ENCODE measurements at regions not wholly inside any gene's neighbourhood (a gene's known extent, or its start where the extent isn't known, plus 50 kb on each side); places are given as distances from the start of the nearest gene placed in this dataset.
A peak's percentile ranks its signal among the peaks of the same experiment; 100 is the strongest.

- ATAC-seq (replicated peaks) = no peak
- Mint-ChIP-seq H3K4me3 (no peak overlapping the region), H3K9me3 (no peaks in the 10 kb centered on the region), H3K27ac (no peak overlapping the region), H3K27me3 (no peaks in the 10 kb centered on the region), H3K4me1 (peaks cover 8% of the 10 kb centered on the region), H3K36me3 (ENCODE audit: low read depth) (no peaks in the 10 kb centered on the region)
Measured at GRCh38 chr10:88162852-88163251, 299.4 kb downstream of the PTEN start.

GRCh38 chr10:88163572-88163971 is 300.1 kb downstream of the PTEN start:
- Mint-ChIP-seq H3K27ac (no peak overlapping the region), H3K36me3 (ENCODE audit: low read depth) (no peaks in the 10 kb centered on the region), H3K9me3 (no peaks in the 10 kb centered on the region), H3K27me3 (no peaks in the 10 kb centered on the region), H3K4me3 (no peak overlapping the region), H3K4me1 (peaks cover 8% of the 10 kb centered on the region)
- ATAC-seq (replicated peaks) = no peak

- Mint-ChIP-seq H3K4me1 (peaks cover 11% of the 10 kb centered on the region), H3K36me3 (ENCODE audit: low read depth) (no peaks in the 10 kb centered on the region), H3K27ac (no peak overlapping the region), H3K4me3 (no peak overlapping the region), H3K27me3 (no peaks in the 10 kb centered on the region), H3K9me3 (peaks cover 4% of the 10 kb centered on the region)
- no peak for ATAC-seq (replicated peaks)
Measured at GRCh38 chr10:88164471-88164870, 301.0 kb downstream of the PTEN start.

- H3K36me3 Mint-ChIP-seq (ENCODE audit: low read depth) = no peaks in the 10 kb centered on the region
- ATAC-seq (replicated peaks) = peak; percentile 63
- H3K27ac Mint-ChIP-seq = no peak overlapping the region
- H3K9me3 Mint-ChIP-seq = peaks cover 4% of the 10 kb centered on the region
- H3K4me3 Mint-ChIP-seq = no peak overlapping the region
- peaks cover 25% of the 10 kb centered on the region for H3K4me1 Mint-ChIP-seq
- H3K27me3 Mint-ChIP-seq = no peaks in the 10 kb centered on the region
Measured at GRCh38 chr10:88165849-88166271, 302.4 kb downstream of the PTEN start.

- H3K27me3 Mint-ChIP-seq = no peaks in the 10 kb centered on the region
- H3K36me3 Mint-ChIP-seq (ENCODE audit: low read depth) = no peaks in the 10 kb centered on the region
- peaks cover 34% of the 10 kb centered on the region for H3K4me1 Mint-ChIP-seq
- no peak overlapping the region for H3K27ac Mint-ChIP-seq
- H3K4me3 Mint-ChIP-seq = no peak overlapping the region
- ATAC-seq (replicated peaks) = peak; percentile 46
- H3K9me3 Mint-ChIP-seq = peaks cover 4% of the 10 kb centered on the region
Measured at GRCh38 chr10:88168171-88169036, 305.0 kb downstream of the PTEN start.

DNA sequence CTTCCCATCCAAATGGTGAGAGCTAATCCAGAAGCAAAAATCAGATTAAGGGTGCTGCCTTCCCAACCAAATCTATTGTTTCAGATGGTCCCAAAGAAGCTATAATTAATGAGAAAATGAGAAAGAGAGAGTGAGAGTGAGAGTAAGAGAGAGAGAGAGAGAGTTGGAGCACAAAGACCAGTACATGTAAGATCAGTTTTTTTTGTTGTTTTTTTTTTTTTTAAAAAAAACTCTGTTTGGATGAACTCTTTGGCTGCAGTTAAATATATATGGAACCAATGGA is 305.6 kb downstream of the PTEN start:
- Mint-ChIP-seq H3K4me1 (peaks cover 34% of the 10 kb centered on the region), H3K27me3 (no peaks in the 10 kb centered on the region), H3K27ac (no peak overlapping the region), H3K9me3 (peaks cover 4% of the 10 kb centered on the region), H3K4me3 (no peak overlapping the region), H3K36me3 (ENCODE audit: low read depth) (no peaks in the 10 kb centered on the region)
- no peak for ATAC-seq (replicated peaks)

- no peak for ATAC-seq (replicated peaks)
Measured at GRCh38 chr10:88170628-88171027, 307.2 kb downstream of the PTEN start.

GRCh38 chr10:88172159-88172558 is 308.7 kb downstream of the PTEN start:
- peaks cover 30% of the 10 kb centered on the region for H3K4me1 Mint-ChIP-seq
- no peaks in the 10 kb centered on the region for H3K27me3 Mint-ChIP-seq
- ATAC-seq (replicated peaks) = peak; percentile 31
- H3K4me3 Mint-ChIP-seq = peak overlapping the region; percentile 28
- H3K9me3 Mint-ChIP-seq = peaks cover 11% of the 10 kb centered on the region
- H3K36me3 Mint-ChIP-seq (ENCODE audit: low read depth) = no peaks in the 10 kb centered on the region
- no peak overlapping the region for H3K27ac Mint-ChIP-seq

More at GRCh38 chr10:88170628-88171027, 307.2 kb downstream of the PTEN start:
- H3K9me3 Mint-ChIP-seq = peaks cover 4% of the 10 kb centered on the region
- no peaks in the 10 kb centered on the region for H3K36me3 Mint-ChIP-seq (ENCODE audit: low read depth)
- H3K4me3 Mint-ChIP-seq = peak overlapping the region; percentile 13
- no peak overlapping the region for H3K27ac Mint-ChIP-seq
- H3K4me1 Mint-ChIP-seq = peaks cover 34% of the 10 kb centered on the region
- no peaks in the 10 kb centered on the region for H3K27me3 Mint-ChIP-seq

GRCh38 chr10:88174391-88174790 is 311.0 kb downstream of the PTEN start:
- H3K36me3 Mint-ChIP-seq (ENCODE audit: low read depth) = no peaks in the 10 kb centered on the region
- no peak for ATAC-seq (replicated peaks)
- H3K4me3 Mint-ChIP-seq = no peak overlapping the region

GRCh38 chr10:88178758-88179157 is 315.3 kb downstream of the PTEN start:
- Mint-ChIP-seq H3K27ac (no peak overlapping the region), H3K4me1 (no peaks in the 10 kb centered on the region), H3K36me3 (ENCODE audit: low read depth) (no peaks in the 10 kb centered on the region), H3K4me3 (no peak overlapping the region), H3K27me3 (no peaks in the 10 kb centered on the region), H3K9me3 (peaks cover 22% of the 10 kb centered on the region)
- no peak for ATAC-seq (replicated peaks)

More at GRCh38 chr10:88174391-88174790, 311.0 kb downstream of the PTEN start:
- peaks cover 19% of the 10 kb centered on the region for H3K9me3 Mint-ChIP-seq
- H3K27ac Mint-ChIP-seq = no peak overlapping the region
- H3K27me3 Mint-ChIP-seq = no peaks in the 10 kb centered on the region
- H3K4me1 Mint-ChIP-seq = peaks cover 26% of the 10 kb centered on the region

DNA sequence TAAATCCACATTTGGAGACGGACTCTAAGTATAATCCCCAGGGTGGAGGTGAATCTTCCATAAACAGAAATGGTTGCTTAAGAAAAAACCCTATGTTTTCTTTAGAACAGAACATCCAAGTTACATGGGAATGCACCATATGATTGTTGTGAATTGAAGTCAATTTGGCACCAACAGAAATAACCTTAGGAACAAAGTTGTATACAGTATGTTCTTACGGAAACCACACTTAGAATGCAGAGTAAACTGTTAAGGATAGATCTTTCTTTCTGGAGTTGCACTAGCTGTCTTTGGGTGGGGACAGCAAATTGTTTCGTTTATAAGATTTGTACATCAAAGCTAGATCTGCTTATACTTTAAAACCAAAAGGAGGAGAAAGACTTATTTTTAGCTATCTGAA is 316.4 kb downstream of the PTEN start:
- no peaks in the 10 kb centered on the region for H3K4me1 Mint-ChIP-seq
- H3K4me3 Mint-ChIP-seq = no peak overlapping the region
- no peak for ATAC-seq (replicated peaks)
- no peaks in the 10 kb centered on the region for H3K27me3 Mint-ChIP-seq
- no peaks in the 10 kb centered on the region for H3K36me3 Mint-ChIP-seq (ENCODE audit: low read depth)
- peaks cover 22% of the 10 kb centered on the region for H3K9me3 Mint-ChIP-seq
- no peak overlapping the region for H3K27ac Mint-ChIP-seq

- Mint-ChIP-seq H3K27ac (no peak overlapping the region), H3K4me3 (no peak overlapping the region), H3K36me3 (ENCODE audit: low read depth) (no peaks in the 10 kb centered on the region), H3K4me1 (no peaks in the 10 kb centered on the region), H3K27me3 (no peaks in the 10 kb centered on the region), H3K9me3 (peaks cover 16% of the 10 kb centered on the region)
- ATAC-seq (replicated peaks) = peak; percentile 52
Measured at GRCh38 chr10:88181902-88182600, 318.6 kb downstream of the PTEN start.

DNA sequence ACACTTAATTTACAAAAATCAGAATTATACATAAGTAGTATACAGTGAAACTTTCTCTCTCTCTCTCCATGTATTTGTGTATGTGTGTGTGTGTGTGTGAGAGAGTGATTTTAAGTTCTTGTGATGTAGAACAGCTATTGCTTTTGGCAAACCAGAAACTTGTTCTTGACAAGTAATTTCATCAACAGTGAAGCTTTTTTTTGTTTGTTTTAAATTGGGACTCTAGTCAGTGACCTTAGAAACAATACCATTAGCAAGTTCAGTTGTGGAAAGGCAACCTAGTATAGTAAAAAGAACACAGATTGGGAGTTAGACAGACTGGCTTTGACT is 319.1 kb downstream of the PTEN start:
- Mint-ChIP-seq H3K4me3 (no peak overlapping the region), H3K27ac (no peak overlapping the region), H3K4me1 (no peaks in the 10 kb centered on the region), H3K9me3 (peaks cover 10% of the 10 kb centered on the region), H3K27me3 (no peaks in the 10 kb centered on the region), H3K36me3 (ENCODE audit: low read depth) (no peaks in the 10 kb centered on the region)
- ATAC-seq (replicated peaks) = peak; percentile 29

DNA sequence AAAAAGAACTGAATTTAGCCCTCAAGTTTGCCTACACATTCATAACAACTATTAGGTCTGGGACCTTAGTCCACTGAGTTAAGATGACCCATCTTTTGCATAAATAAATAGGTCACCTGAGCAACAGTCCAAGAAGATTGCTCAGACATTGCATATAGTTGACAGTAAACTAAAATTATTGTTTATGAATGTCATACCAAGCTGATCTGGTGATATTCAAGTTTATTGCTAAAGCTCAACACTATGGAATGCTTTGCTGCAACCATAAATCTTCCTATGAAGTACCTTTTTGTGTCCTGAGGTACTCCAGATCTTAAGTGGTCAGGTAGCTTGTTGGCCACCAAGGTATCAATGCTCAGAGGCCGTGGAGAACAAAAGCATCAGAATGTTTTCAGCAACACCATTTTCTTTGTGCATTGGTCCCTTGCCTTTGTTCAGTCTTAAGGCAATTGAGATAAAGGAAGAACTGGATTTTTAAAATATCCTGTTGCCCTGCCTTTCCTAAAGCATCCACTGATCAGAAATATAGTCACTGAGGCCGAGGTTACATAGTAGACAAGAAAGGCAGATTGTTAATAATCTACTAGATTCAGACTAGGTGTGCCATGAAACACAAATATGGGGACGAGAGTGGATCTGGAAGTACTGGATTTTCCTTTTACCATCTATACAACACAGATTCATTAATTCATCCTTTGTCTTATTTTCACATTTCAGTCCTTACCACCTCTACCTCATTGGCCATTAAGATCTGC is 321.3 kb downstream of the PTEN start:
- no peak overlapping the region for H3K27ac Mint-ChIP-seq
- no peak overlapping the region for H3K4me3 Mint-ChIP-seq
- no peaks in the 10 kb centered on the region for H3K27me3 Mint-ChIP-seq
- no peaks in the 10 kb centered on the region for H3K36me3 Mint-ChIP-seq (ENCODE audit: low read depth)
- H3K9me3 Mint-ChIP-seq = peaks cover 3% of the 10 kb centered on the region
- no peaks in the 10 kb centered on the region for H3K4me1 Mint-ChIP-seq
- no peak for ATAC-seq (replicated peaks)

GRCh38 chr10:88185830-88186229 is 322.4 kb downstream of the PTEN start:
- no peaks in the 10 kb centered on the region for H3K27me3 Mint-ChIP-seq
- H3K4me1 Mint-ChIP-seq = no peaks in the 10 kb centered on the region
- no peaks in the 10 kb centered on the region for H3K36me3 Mint-ChIP-seq (ENCODE audit: low read depth)
- no peak overlapping the region for H3K27ac Mint-ChIP-seq
- H3K4me3 Mint-ChIP-seq = no peak overlapping the region
- peaks cover 3% of the 10 kb centered on the region for H3K9me3 Mint-ChIP-seq
- no peak for ATAC-seq (replicated peaks)
